ENCODE measurements at regions not wholly inside any gene's neighbourhood (a gene's known extent, or its start where the extent isn't known, plus 50 kb on each side); places are given as distances from the start of the nearest gene placed in this dataset.

DNA sequence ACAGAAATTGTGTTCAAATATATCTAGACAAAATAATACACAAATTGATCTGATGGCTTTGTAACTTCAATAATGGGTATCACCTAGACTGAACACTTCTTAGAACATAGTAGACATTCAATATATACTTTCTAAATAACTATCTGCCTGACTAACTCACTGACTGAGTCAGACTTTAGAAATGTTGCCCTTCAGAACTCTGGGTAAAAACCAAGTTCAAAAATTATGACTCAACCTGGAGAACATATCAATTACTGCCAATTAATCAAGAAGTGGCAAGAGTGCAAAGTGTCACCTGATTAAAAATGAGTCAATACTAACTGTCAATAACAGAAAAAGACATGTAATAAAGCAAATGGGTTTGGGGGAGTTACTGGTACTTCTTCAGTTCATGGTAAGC is 144.6 kb upstream of the TMCO5A start:
- DNase-seq (ENCODE audit: low spot score): no peak

DNA sequence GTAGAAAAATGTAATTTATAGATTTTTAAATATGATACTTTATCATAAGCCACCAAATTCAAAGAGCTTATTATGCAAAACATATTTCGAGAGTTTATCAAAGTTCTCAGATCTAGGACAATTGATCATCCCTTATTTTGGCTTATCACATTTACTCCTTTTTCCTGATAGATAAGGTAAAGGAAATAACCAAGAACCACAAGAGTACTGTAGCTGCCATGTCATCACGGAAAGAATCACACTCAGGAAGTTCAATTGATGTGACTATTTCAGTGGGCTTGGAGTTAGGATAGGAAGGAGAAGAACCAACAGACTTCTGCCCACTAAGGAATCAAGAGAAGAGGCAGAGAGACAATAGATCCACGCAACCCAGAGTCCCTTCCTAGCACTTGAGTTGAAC is 142.7 kb upstream of the TMCO5A start:
- DNase-seq (ENCODE audit: low spot score): no peak

DNA sequence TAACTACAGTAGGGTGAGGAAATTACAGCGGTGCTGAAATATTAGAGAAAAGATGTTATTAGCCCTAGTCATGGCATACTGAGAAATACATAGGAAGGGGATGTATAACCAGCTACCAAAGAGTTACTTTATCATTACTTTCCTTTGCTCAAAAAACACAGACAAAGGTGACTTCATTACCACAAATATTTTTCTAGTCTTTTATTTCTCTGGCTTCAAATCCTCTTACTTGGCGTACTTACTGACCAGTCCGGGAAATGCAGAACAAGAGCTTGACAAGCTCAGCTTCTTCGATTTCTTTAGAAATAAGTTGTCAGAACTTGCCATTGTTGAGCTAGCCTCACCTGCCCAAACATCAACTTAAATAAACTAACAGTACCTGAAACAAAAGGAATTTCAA is 142.1 kb upstream of the TMCO5A start:
- DNase-seq (ENCODE audit: low spot score): no peak

DNA sequence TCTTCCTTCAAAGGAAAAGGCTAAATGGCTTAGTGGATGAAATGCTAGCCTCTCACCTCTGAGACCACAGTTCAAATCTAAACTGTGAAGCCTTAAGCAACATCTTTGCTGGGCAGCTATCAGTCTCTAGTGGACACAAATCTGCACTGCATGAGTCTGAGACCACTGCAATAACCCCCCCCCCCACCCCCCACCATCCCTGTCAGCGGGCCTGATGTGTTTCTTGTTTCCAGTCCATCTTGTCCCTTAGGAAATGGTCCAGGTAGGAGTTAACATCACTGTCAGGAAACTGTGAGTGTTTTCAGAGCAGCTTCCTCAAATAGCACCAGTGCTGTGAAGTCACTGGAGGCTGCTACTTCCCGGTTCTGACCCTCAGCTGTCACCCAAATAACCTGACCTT is 140.6 kb upstream of the TMCO5A start:
- DNase-seq (ENCODE audit: low spot score): peak; percentile 15

DNA sequence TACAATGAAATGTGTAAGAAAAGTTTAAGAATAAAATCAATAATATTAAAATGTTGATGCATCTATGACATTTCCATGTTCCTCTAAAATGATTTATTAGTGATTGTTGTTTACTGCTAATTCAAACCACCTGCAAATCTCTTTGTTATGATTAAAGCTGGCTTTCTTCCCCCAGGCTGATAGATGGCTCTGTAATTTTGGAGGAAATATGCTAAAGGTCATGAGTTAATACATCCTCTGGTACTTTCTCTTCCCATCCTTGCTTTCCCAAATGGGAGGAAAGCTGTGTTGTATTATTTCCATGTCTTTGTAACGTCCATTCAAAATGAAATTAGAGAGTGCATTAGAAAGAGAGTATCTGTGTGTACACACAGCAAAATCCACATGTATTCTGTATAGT is 139.5 kb upstream of the TMCO5A start:
- no peak for DNase-seq (ENCODE audit: low spot score)

DNA sequence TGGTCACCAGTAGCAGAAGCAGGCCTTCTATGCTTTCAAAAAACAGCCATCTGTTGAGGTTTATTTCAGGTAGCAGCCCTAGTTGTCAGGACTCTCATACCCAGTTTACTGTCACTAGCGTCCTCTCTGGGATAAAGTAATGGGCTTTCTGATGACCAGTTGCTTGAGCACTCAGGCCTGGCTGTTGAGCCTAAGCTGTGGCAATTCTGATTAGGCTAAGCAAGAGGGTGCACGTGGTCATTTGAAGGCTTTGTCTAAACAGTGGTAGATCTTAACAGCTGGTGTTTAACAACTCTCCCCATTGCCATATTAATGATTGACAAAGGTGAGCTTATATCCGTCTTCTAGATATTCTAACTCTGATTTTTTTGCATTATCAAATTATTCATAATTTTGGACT is 132.9 kb upstream of the TMCO5A start:
- no peak for DNase-seq (ENCODE audit: low spot score)

DNA sequence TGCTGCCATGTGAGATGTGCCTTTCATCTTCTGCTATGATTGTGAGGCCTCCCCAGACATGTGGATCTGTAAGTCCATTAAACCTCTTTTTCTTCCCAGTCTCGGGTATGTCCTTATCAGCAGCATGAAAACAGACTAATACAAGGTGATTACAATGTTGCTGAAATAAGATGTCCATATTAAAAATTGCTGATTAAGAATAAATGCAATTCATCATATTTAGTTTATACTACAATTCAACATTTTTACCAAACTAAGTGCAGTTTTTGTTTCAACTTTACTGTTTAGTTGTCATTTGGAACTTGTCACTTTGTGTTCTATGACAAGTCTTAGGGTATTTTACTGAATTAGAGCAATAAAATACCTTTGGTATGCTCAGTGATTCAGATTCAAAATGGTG is 127.6 kb upstream of the TMCO5A start:
- no peak for DNase-seq (ENCODE audit: low spot score)

DNA sequence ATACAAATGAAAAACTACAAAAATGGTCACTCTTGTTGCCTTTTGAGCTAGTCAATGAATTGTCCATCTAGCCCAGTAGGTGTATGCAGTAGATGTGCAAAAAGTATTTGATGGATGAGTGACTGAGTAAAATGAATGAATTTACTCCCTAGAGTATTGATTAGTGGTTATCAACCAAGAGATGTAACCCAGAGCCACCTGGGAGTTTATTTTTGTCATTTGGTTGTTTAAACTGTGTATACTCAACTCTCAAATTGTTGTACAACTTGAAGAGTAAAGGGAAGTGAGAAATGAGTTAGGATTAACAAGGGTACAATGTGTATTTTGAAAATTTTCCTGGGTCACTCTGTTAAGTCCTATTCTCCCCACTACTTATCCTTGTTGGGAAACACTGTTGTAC is 124.1 kb upstream of the TMCO5A start:
- no peak for DNase-seq (ENCODE audit: low spot score)

DNA sequence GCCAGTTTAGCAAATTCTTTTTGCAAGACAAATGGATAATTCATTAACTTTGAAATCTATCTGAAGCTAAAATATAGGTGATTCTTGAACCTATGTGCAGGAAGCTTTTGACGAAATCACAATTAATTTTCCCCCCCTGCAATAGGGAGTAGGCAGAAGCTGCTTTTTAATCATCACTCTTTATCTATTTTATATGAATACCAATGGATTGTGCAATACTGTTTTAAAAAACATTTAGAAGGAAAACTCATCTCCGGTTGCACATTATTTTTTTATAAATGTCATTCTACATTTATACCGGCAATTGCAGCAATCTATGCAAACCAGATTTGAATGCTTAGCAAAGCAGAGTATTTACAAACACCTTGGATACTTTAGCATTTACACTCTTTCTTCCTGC is 121.1 kb upstream of the TMCO5A start:
- no peak for DNase-seq (ENCODE audit: low spot score)

DNA sequence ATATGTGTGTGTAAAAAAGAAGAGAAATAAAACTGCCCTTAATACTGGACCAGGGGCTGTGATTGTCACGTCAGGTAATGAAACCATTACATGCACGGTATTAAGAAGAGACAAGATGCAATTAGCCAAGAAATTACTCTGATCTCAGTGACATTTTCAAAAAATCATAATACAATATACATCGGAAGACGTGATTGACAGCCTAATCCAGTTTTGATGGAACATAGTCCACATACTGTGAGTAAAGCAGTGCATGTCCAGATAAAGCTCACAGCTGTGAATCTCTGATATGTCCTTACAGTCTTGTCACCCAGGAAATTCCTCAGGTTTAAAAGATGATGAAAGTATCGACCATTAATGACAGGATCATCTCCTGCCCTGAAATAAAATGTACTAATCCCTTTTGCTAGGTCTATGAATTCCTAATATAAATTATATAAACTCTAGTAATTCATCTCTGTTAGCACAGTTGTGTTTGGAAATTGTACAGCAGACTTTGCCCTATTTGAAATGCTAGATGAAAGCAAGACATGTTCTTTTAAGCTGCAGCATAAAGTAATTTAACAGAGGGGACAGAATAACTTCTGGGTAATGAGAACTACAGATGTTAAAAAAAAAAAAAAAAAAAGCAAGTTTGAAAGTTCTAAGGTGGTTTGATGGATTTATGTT is 119.5 kb upstream of the TMCO5A start:
- DNase-seq (ENCODE audit: low spot score): no peak

DNA sequence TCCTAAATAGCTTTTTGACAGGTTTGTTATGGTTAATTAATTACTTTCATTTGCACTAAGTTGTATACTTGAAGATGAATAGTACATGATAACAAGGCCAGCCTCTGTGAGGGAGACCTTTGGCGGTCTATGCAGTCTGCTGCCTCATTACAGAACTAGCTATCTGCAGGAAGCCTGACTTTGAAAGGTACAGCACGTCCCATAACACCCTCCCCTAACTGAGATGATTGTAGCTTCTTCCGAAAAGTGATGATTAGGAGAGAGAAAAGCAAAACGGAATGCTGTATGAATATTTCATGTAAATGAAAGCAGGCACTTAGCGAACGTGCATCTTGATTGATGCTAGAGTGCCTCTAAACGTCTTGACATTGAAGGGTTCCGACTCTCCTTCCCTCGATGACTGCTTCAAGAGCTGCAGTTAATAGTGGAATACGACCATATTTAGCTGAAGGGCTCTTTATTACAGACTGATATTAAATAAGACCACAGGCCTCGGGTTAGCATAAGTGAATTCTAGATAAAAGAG is 116.2 kb upstream of the TMCO5A start:
- DNase-seq (ENCODE audit: low spot score): no peak

DNA sequence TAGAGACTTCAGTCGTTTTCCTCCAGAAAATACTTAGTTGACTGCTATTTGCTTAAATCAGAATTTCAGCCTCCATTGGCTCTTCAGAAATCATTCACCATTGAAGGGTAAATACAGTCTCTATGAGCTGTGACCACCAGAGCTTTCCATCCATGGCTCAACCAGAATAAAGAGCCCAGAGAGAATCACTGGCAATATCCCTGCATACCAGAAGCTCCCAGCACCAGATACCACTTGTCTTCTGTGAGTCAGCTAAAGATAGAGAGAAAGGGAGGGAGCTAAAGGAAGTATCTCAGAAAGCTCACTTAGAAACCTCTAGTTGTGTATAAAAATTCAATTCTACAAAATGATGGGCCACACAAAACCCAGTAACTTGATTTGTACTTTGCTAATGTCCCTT is 115.2 kb upstream of the TMCO5A start:
- DNase-seq (ENCODE audit: low spot score): no peak

DNA sequence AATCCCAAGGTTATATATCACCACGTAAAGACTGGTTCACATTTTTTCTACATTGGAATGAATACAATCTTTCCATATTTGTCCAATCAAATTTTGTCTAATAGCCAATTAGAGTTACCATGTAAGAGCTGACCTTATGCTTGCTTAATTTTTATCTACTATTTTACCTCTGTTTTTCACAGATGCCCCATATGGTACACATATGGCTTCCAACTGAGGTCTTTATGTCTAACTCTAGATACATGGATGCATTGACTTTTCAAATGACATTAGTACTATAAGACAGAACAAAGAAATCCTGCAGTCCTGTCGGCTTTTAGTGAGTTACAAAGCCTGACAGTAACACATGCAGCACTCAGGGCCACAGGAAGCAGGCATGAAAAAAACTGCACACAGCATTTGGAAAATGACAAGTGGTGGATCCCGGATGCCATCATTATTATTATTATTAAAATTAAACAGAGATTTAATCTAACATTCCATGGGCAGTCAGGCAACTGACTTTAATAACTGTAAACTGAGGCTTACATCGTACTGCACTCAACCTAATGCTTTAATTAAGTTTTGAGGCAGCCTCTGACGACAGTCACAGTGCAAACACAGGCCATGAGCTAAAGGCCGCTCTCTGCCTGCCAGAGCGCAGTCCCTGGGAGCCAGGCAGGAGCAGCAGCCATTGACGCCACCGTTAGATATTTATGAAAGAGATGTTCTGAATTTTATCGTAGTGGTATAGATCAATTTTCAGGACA is 113.9 kb upstream of the TMCO5A start:
- DNase-seq (ENCODE audit: low spot score): no peak

DNA sequence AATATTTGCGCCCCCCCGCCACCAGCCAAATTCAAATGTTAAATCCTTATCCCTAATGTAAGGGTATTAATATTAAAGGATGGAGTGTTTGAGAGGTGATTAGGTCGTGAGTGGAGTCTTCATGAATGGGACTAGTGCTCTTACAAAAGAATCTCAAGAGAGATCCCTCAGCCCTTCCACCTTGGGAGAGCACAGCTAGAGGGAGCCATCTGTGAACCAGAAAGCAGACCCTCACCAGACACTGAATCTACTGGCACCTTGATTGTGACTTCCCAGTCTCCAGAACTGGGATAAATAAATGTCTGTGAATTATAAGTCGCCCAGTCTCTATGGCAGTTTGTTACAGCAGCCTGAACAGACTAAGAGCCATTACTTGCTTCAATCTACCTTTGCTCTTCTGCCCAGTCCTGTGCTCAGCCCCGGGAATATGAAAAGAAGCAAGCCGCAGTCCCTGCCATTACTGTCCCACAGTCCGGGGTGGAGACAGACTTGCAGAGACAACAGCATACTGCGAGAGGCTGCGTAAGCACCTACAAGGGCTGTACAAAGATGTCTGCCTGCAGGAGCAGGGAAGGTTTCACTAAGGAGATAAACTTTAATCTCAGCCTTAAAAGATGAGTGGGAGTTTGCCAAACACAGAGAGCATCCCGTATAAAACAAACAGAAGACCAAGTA is 110.7 kb upstream of the TMCO5A start:
- DNase-seq (ENCODE audit: low spot score): no peak

DNA sequence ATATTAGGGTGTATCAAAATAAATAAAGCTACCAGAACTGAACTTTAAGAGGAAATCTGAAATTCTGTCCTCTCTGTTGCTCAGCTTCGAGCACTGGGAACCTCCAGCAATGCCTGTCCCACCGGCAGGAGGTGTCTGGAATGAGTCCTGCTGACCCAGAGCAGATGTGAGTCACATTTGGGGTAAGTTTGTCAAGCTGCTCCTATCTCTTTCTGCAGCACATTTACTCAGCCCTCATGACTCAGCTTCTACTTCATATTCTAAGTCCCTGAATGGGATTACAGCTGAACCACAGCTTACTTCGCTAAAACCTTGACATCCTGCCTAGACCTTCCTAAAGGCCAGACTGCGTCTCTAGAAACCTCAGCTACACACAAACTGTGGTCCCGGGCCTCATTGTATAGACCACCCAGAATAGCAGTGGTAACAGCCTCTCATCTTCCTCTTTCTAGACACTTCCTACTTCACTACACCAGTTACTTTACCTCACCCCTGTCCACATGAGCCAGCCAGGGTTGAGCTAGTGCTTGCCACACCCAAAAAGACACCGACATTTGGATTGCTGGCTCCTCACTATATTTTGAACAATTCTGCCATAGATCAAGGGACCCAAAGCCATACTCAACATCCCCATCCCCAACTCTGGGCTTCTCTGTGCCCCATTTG is 109.6 kb upstream of the TMCO5A start:
- DNase-seq (ENCODE audit: low spot score): no peak

DNA sequence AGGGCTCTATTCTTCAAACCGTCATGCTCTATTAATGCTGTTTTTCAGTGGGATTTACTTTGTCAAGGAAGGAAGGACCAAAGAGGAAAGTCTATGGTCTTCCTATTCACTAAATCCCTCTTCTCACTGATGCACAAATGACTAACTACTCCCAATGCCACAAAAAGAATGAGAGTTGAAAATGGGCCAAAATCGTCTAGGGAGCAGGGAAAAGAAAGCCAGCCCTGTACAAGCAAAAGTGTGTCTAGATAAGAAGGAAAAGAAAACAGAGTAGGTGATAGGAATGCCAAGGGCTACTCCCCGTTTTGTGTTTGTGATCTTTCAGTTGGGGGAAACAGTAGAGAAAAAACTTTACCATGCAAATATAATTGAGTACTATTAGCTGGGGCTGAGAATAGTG is 97.2 kb upstream of the TMCO5A start:
- no peak for DNase-seq (ENCODE audit: low spot score)

DNA sequence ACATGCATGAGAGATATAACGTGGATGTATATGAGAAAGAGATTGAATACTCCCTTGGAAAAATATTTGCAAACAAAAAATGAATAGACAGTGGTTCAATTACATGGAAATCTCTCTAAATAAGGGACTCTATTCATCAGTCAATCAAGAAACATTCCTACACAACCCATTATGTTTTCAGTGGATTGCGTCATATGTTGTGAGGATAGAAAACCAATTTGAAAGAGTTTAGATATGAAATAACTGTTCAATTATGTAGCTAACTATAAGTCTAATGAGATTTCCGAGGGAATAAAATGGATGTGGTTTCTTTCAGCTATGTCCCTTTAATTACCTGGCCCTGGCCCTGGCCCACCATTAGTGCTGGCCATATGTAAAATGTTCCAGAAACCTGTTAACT is 86.7 kb upstream of the TMCO5A start:
- no peak for DNase-seq (ENCODE audit: low spot score)

DNA sequence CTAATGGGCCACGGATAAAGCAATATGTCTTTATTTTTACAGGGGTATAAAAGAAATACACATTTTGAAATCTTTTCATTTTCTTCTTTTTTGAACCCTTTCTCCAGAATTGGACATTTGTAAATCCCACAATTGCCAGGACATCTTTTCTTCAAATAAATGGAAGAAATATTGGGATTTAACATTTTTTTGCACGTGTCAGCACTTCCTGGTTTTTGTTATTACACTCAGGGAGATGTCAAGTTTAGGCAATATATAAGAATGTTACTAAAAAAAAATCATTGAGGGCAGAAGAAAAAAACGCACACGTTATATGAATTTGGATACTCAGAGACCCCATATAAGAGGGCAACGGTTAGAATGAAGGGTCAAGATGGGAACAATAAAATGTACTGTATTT is 78.3 kb upstream of the TMCO5A start:
- no peak for DNase-seq (ENCODE audit: low spot score)

DNA sequence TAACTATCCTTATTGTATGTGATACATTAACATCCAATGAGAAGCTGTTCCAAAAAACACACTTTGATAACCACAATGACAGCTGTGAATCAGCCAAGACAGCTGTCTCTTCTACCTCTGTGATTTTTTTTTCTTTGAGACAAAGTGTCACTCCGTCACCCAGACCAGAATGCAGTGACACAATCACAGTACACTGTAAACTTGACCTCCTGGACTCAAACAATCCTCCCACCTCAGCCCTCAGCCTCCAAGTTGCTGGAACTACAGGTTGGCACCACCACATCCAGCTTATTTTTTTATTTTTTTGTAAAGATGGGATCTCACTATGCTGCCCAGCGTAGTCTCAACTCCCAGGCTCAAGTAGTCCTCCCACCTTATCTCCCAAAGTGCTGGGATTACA is 73.5 kb upstream of the TMCO5A start:
- DNase-seq (ENCODE audit: low spot score): no peak

DNA sequence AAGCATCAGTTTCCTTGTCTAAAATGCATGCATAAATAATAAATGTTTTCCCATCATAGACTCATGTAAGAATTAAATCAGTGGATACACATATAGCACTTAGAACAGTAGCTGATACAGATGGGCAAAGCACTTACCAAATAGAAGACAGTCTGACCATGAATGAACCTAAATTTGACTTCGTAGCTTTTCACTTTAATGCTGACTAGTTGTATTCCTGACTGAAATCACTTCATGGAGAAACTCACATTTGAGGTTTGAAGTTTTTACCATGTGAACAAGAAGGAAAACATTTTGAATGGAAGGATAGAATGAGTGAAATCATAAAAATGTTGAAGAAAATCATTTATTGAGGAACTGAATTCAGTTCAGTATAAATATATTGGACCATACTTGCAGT is 68.8 kb upstream of the TMCO5A start:
- no peak for DNase-seq (ENCODE audit: low spot score)

DNA sequence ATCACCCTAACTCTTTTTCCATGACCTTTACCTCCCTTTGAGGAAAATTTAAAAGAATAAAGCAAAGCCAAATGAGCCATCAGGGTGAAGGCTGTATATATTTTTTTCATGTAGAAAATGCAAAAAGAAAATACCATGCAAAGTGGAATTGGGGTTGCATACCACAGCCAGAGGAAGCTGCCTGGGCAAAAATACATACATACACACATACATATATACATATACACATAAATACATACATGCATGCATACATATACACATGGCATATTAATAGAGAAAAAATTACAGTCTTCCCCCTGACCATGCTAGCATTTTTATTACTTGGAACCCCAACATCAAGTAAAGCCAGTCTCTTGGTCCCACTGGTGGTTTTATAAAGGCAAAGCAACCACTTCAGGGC is 63.7 kb upstream of the TMCO5A start:
- DNase-seq (ENCODE audit: low spot score): no peak

DNA sequence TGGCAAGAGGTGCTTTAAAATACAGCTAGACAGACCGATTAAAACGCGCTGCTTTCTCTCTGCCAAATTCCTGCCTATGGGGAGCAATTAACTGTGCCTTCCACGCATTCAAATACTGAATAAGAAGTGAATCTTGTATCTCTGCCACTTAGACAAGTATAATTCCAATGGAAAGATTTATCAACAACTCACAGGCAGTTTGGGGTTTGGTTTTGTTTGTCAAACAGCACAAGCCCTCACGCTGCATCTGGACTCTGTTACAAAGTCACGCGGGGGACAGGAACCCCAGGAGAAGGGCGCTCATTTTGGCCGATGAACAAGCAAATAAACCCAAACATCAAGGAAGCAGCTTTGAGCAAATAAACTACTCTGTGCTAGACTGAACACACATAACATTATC is 61.8 kb upstream of the TMCO5A start:
- no peak for DNase-seq (ENCODE audit: low spot score)

DNA sequence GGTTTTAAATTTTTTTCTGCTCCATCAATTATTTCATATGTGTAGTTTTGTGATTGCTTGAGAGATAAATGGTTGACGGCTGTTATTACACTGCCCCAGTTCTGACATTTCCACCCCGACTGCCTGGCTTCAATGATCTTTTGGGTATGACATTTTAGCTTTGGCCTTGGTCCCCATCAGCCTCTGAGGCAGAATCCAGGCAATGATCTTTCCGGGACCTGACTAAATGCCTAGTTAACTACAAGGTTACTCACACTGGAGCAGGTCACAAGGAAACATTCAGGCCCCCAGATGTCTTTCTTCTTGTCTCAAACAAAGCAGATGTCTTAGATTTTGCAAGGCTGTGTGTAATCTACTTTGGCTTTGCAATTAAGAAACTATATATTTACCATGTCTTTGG is 61.1 kb upstream of the TMCO5A start:
- DNase-seq (ENCODE audit: low spot score): no peak

Measured in NAMALWA (cell line).